ENCODE measurements at regions not wholly inside any gene's neighbourhood (a gene's known extent, or its start where the extent isn't known, plus 50 kb on each side); places are given as distances from the start of the nearest gene placed in this dataset.

- H3K9ac ChIP-seq (ENCODE audit: low read length): no peak overlapping the region
- TF ChIP-seq EZH2 (IDR thresholded peaks at IDR 0.05; ENCODE audit: insufficient read depth, low read length): no peak
- TF ChIP-seq CTCF (IDR thresholded peaks at IDR 0.05; ENCODE audit: insufficient read depth, low read depth, low read length): no peak
- Mint-ChIP-seq H3K4me3 (ENCODE audit: unreplicated experiment) (no peak overlapping the region), H3K9me3 (ENCODE audit: unreplicated experiment) (no peaks in the 10 kb centered on the region), H3K4me1 (ENCODE audit: low read depth, unreplicated experiment) (peaks cover 3% of the 10 kb centered on the region), H3K27me3 (ENCODE audit: low read depth, unreplicated experiment) (no peaks in the 10 kb centered on the region), H3K27ac (ENCODE audit: unreplicated experiment) (no peak overlapping the region), H3K36me3 (ENCODE audit: low read depth, unreplicated experiment) (no peaks in the 10 kb centered on the region)
- H3K4me3 ChIP-seq (ENCODE audit: insufficient read depth, low read depth, low read length): no peak overlapping the region
- no peak overlapping the region for H3K4me2 ChIP-seq (ENCODE audit: low read length)
- no peak overlapping the region for H2AFZ ChIP-seq (ENCODE audit: low read depth, low read length)
- H3K4me1 ChIP-seq (ENCODE audit: insufficient read depth, low read length): no peaks in the 10 kb centered on the region
- no peaks in the 10 kb centered on the region for H3K27me3 ChIP-seq (ENCODE audit: insufficient read depth, low read length)
- FAIRE-seq (no peak), DNase-seq (ENCODE audit: low read depth) (no peak)
- H3K36me3 ChIP-seq (ENCODE audit: insufficient read depth, low read length): no peaks in the 10 kb centered on the region
- no peak overlapping the region for H3K27ac ChIP-seq (ENCODE audit: low read depth, low read length)
- H3K9me3 ChIP-seq (ENCODE audit: insufficient read depth, low read depth, low read length): peaks cover 1% of the 10 kb centered on the region
- no peaks in the 10 kb centered on the region for H3K79me2 ChIP-seq (ENCODE audit: insufficient read depth, low read length)
- no peaks in the 10 kb centered on the region for H4K20me1 ChIP-seq (ENCODE audit: insufficient read depth, low read length)
These were observed 195.4 kb upstream of the RMST start for GRCh38 chr12:97267166-97267565.

GRCh38 chr12:97267594-97268202 lies 194.9 kb upstream of the RMST start:
- Mint-ChIP-seq H3K36me3 (ENCODE audit: low read depth, unreplicated experiment) (no peaks in the 10 kb centered on the region), H3K4me1 (ENCODE audit: low read depth, unreplicated experiment) (peaks cover 3% of the 10 kb centered on the region), H3K27me3 (ENCODE audit: low read depth, unreplicated experiment) (no peaks in the 10 kb centered on the region), H3K4me3 (ENCODE audit: unreplicated experiment) (no peak overlapping the region), H3K27ac (ENCODE audit: unreplicated experiment) (no peak overlapping the region), H3K9me3 (ENCODE audit: unreplicated experiment) (no peaks in the 10 kb centered on the region)
- Histone ChIP-seq H3K79me2 (ENCODE audit: insufficient read depth, low read length) (no peaks in the 10 kb centered on the region), H3K4me3 (ENCODE audit: insufficient read depth, low read depth, low read length) (no peak overlapping the region), H3K4me1 (ENCODE audit: insufficient read depth, low read length) (no peaks in the 10 kb centered on the region), H3K27me3 (ENCODE audit: insufficient read depth, low read length) (no peaks in the 10 kb centered on the region), H3K9me3 (ENCODE audit: insufficient read depth, low read depth, low read length) (peaks cover 5% of the 10 kb centered on the region), H3K36me3 (ENCODE audit: insufficient read depth, low read length) (no peaks in the 10 kb centered on the region), H4K20me1 (ENCODE audit: insufficient read depth, low read length) (no peaks in the 10 kb centered on the region), H3K27ac (ENCODE audit: low read depth, low read length) (no peak overlapping the region), H3K9ac (ENCODE audit: low read length) (no peak overlapping the region), H2AFZ (ENCODE audit: low read depth, low read length) (no peak overlapping the region), H3K4me2 (ENCODE audit: low read length) (no peak overlapping the region)
- TF ChIP-seq CTCF (IDR thresholded peaks at IDR 0.05; ENCODE audit: insufficient read depth, low read depth, low read length): no peak
- no peak for TF ChIP-seq EZH2 (IDR thresholded peaks at IDR 0.05; ENCODE audit: insufficient read depth, low read length)
- DNase-seq (ENCODE audit: low read depth): no peak
- FAIRE-seq: no peak

GRCh38 chr12:97272471-97272870 lies 190.1 kb upstream of the RMST start:
- Mint-ChIP-seq H3K4me3 (ENCODE audit: unreplicated experiment) (no peak overlapping the region), H3K9me3 (ENCODE audit: unreplicated experiment) (no peaks in the 10 kb centered on the region), H3K36me3 (ENCODE audit: low read depth, unreplicated experiment) (no peaks in the 10 kb centered on the region), H3K27ac (ENCODE audit: unreplicated experiment) (no peak overlapping the region), H3K27me3 (ENCODE audit: low read depth, unreplicated experiment) (peaks cover 9% of the 10 kb centered on the region), H3K4me1 (ENCODE audit: low read depth, unreplicated experiment) (peaks cover 23% of the 10 kb centered on the region)
- no peak overlapping the region for H3K4me3 ChIP-seq (ENCODE audit: insufficient read depth, low read depth, low read length)
- H4K20me1 ChIP-seq (ENCODE audit: insufficient read depth, low read length): no peaks in the 10 kb centered on the region
- H3K27me3 ChIP-seq (ENCODE audit: insufficient read depth, low read length): no peaks in the 10 kb centered on the region
- H3K36me3 ChIP-seq (ENCODE audit: insufficient read depth, low read length): no peaks in the 10 kb centered on the region
- H3K4me2 ChIP-seq (ENCODE audit: low read length): no peak overlapping the region
- no peak overlapping the region for H3K27ac ChIP-seq (ENCODE audit: low read depth, low read length)
- DNase-seq (ENCODE audit: low read depth) (no peak), FAIRE-seq (no peak)
- H2AFZ ChIP-seq (ENCODE audit: low read depth, low read length): no peak overlapping the region
- no peaks in the 10 kb centered on the region for H3K79me2 ChIP-seq (ENCODE audit: insufficient read depth, low read length)
- no peak overlapping the region for H3K9ac ChIP-seq (ENCODE audit: low read length)
- H3K9me3 ChIP-seq (ENCODE audit: insufficient read depth, low read depth, low read length): peaks cover 5% of the 10 kb centered on the region
- no peaks in the 10 kb centered on the region for H3K4me1 ChIP-seq (ENCODE audit: insufficient read depth, low read length)
- TF ChIP-seq CTCF (IDR thresholded peaks at IDR 0.05; ENCODE audit: insufficient read depth, low read depth, low read length) (no peak), EZH2 (IDR thresholded peaks at IDR 0.05; ENCODE audit: insufficient read depth, low read length) (no peak)
